ENCODE measurements at regions not wholly inside any gene's neighbourhood (a gene's known extent, or its start where the extent isn't known, plus 50 kb on each side); places are given as distances from the start of the nearest gene placed in this dataset.
A peak's percentile ranks its signal among the peaks of the same experiment; 100 is the strongest.
"Not testable (repeated sequence)": the region's sequence is repeated elsewhere in the genome, so short reads cannot be mapped to it uniquely, and the experiment has no call there.

- no peak overlapping the region for H3K4me3 Mint-ChIP-seq
Observed at GRCh38 chr13:30520571-30520970, 54.8 kb upstream of the HMGB1 start.

GRCh38 chr13:30523211-30523610 is 57.5 kb upstream of the HMGB1 start:
- H3K4me1 Mint-ChIP-seq (ENCODE audit: low read depth in 2 of 2), result no peaks in the 10 kb centered on the region
- H3K27me3 Mint-ChIP-seq, result peaks cover 0 to 6% of the 10 kb centered on the region in 2 donors
- H3K9me3 Mint-ChIP-seq, result no peaks in the 10 kb centered on the region
- no peak for DNase-seq
- ATAC-seq (replicated peaks), result no peak
- no peak overlapping the region for H3K27ac Mint-ChIP-seq
- H3K4me3 Mint-ChIP-seq, result no peak overlapping the region
- peaks cover 5% of the 10 kb centered on the region for H3K36me3 Mint-ChIP-seq (ENCODE audit: insufficient read depth)

More at GRCh38 chr13:30520571-30520970, 54.8 kb upstream of the HMGB1 start:
- Mint-ChIP-seq H3K27me3 (peaks cover 0 to 6% of the 10 kb centered on the region in 2 donors), H3K9me3 (no peaks in the 10 kb centered on the region), H3K36me3 (ENCODE audit: insufficient read depth) (peaks cover 5% of the 10 kb centered on the region), H3K27ac (no peak overlapping the region), H3K4me1 (ENCODE audit: low read depth in 2 of 2) (no peaks in the 10 kb centered on the region)
- ATAC-seq (replicated peaks) (no peak), DNase-seq (no peak)

- H3K27ac Mint-ChIP-seq, result not testable (repeated sequence)
Observed at GRCh38 chr13:30523817-30524216, 58.1 kb upstream of the HMGB1 start.

GRCh38 chr13:30525212-30525611 is 59.5 kb upstream of the HMGB1 start:
- H3K9me3 Mint-ChIP-seq; H3K36me3 Mint-ChIP-seq (ENCODE audit: insufficient read depth); H3K4me1 Mint-ChIP-seq (ENCODE audit: low read depth in 2 of 2); H3K27ac Mint-ChIP-seq; DNase-seq; ATAC-seq (replicated peaks); H3K4me3 Mint-ChIP-seq; H3K27me3 Mint-ChIP-seq: not testable (repeated sequence)

More at GRCh38 chr13:30523817-30524216, 58.1 kb upstream of the HMGB1 start:
- not testable (repeated sequence) for H3K36me3 Mint-ChIP-seq (ENCODE audit: insufficient read depth); ATAC-seq (replicated peaks); H3K4me1 Mint-ChIP-seq (ENCODE audit: low read depth in 2 of 2); DNase-seq; H3K9me3 Mint-ChIP-seq; H3K27me3 Mint-ChIP-seq; H3K4me3 Mint-ChIP-seq

- no peaks in the 10 kb centered on the region for H3K4me1 Mint-ChIP-seq (ENCODE audit: low read depth in 2 of 2)
- no peak overlapping the region for H3K4me3 Mint-ChIP-seq
- H3K36me3 Mint-ChIP-seq (ENCODE audit: insufficient read depth), result no peaks in the 10 kb centered on the region
- H3K9me3 Mint-ChIP-seq, result no peaks in the 10 kb centered on the region
- ATAC-seq (replicated peaks) (no peak), DNase-seq (no peak)
- no peaks in the 10 kb centered on the region for H3K27me3 Mint-ChIP-seq
- H3K27ac Mint-ChIP-seq, result no peak overlapping the region
Observed at GRCh38 chr13:30526612-30527495, 61.1 kb upstream of the HMGB1 start.

GRCh38 chr13:30529085-30529834 is 63.5 kb upstream of the HMGB1 start:
- no peak for DNase-seq

GRCh38 chr13:30535046-30535445 is 69.3 kb upstream of the HMGB1 start:
- ATAC-seq (replicated peaks) (no peak), DNase-seq (no peak)
- no peaks in the 10 kb centered on the region for H3K27me3 Mint-ChIP-seq
- H3K27ac Mint-ChIP-seq, result no peak overlapping the region
- no peaks in the 10 kb centered on the region for H3K36me3 Mint-ChIP-seq (ENCODE audit: insufficient read depth)
- H3K4me1 Mint-ChIP-seq (ENCODE audit: low read depth in 2 of 2), result peaks cover 0 to 2% of the 10 kb centered on the region in 2 donors
- no peak overlapping the region for H3K4me3 Mint-ChIP-seq
- H3K9me3 Mint-ChIP-seq, result no peaks in the 10 kb centered on the region

More at GRCh38 chr13:30529085-30529834, 63.5 kb upstream of the HMGB1 start:
- Mint-ChIP-seq H3K27ac (no peak overlapping the region), H3K27me3 (no peaks in the 10 kb centered on the region), H3K4me1 (ENCODE audit: low read depth in 2 of 2) (peaks cover 0 to 2% of the 10 kb centered on the region in 2 donors), H3K4me3 (no peak overlapping the region), H3K36me3 (ENCODE audit: insufficient read depth) (no peaks in the 10 kb centered on the region), H3K9me3 (no peaks in the 10 kb centered on the region)
- no peak for ATAC-seq (replicated peaks)

- Mint-ChIP-seq H3K27ac (no peak overlapping the region), H3K27me3 (peaks cover 0 to 13% of the 10 kb centered on the region in 2 donors), H3K4me1 (ENCODE audit: low read depth in 2 of 2) (no peaks in the 10 kb centered on the region), H3K4me3 (no peak overlapping the region), H3K36me3 (ENCODE audit: insufficient read depth) (peaks cover 3% of the 10 kb centered on the region), H3K9me3 (no peaks in the 10 kb centered on the region)
- DNase-seq (no peak), ATAC-seq (replicated peaks) (no peak)
Observed at GRCh38 chr13:30545320-30545719, 72.4 kb upstream of the USPL1 start.

- DNase-seq; H3K36me3 Mint-ChIP-seq (ENCODE audit: insufficient read depth); H3K4me3 Mint-ChIP-seq; H3K4me1 Mint-ChIP-seq (ENCODE audit: low read depth in 2 of 2); H3K27ac Mint-ChIP-seq; ATAC-seq (replicated peaks); H3K27me3 Mint-ChIP-seq; H3K9me3 Mint-ChIP-seq: not testable (repeated sequence)
Observed at GRCh38 chr13:30548046-30548445, 69.7 kb upstream of the USPL1 start.

- Mint-ChIP-seq H3K4me3 (no peak overlapping the region), H3K9me3 (no peaks in the 10 kb centered on the region), H3K4me1 (ENCODE audit: low read depth in 2 of 2) (no peaks in the 10 kb centered on the region), H3K27ac (no peak overlapping the region), H3K36me3 (ENCODE audit: insufficient read depth) (no peaks in the 10 kb centered on the region), H3K27me3 (no peaks in the 10 kb centered on the region)
- DNase-seq (no peak), ATAC-seq (replicated peaks) (peak; percentile 63)
Observed at GRCh38 chr13:30551189-30551588, 66.5 kb upstream of the USPL1 start.

GRCh38 chr13:30552567-30552966 is 65.2 kb upstream of the USPL1 start:
- Mint-ChIP-seq H3K9me3 (no peaks in the 10 kb centered on the region), H3K4me3 (no peak overlapping the region), H3K27ac (no peak overlapping the region), H3K36me3 (ENCODE audit: insufficient read depth) (no peaks in the 10 kb centered on the region), H3K4me1 (ENCODE audit: low read depth in 2 of 2) (no peaks in the 10 kb centered on the region), H3K27me3 (no peaks in the 10 kb centered on the region)
- DNase-seq, result no peak
- ATAC-seq (replicated peaks), result no peak

GRCh38 chr13:30559274-30559673 is 58.4 kb upstream of the USPL1 start:
- no peaks in the 10 kb centered on the region for H3K36me3 Mint-ChIP-seq (ENCODE audit: insufficient read depth)

GRCh38 chr13:30560212-30560611 is 57.5 kb upstream of the USPL1 start:
- no peak for ATAC-seq (replicated peaks)
- no peaks in the 10 kb centered on the region for H3K4me1 Mint-ChIP-seq (ENCODE audit: low read depth in 2 of 2)
- no peaks in the 10 kb centered on the region for H3K9me3 Mint-ChIP-seq
- no peaks in the 10 kb centered on the region for H3K36me3 Mint-ChIP-seq (ENCODE audit: insufficient read depth)
- no peak for DNase-seq
- H3K4me3 Mint-ChIP-seq, result no peak overlapping the region
- H3K27ac Mint-ChIP-seq, result no peak overlapping the region
- H3K27me3 Mint-ChIP-seq, result peaks cover 20 to 23% of the 10 kb centered on the region in 2 donors

More at GRCh38 chr13:30559274-30559673, 58.4 kb upstream of the USPL1 start:
- Mint-ChIP-seq H3K27ac (no peak overlapping the region), H3K4me1 (ENCODE audit: low read depth in 2 of 2) (no peaks in the 10 kb centered on the region), H3K9me3 (no peaks in the 10 kb centered on the region), H3K27me3 (peaks cover 20 to 23% of the 10 kb centered on the region in 2 donors), H3K4me3 (no peak overlapping the region)
- ATAC-seq (replicated peaks) (no peak), DNase-seq (no peak)

- peaks cover 20 to 23% of the 10 kb centered on the region in 2 donors for H3K27me3 Mint-ChIP-seq
- no peak overlapping the region for H3K27ac Mint-ChIP-seq
- no peak for DNase-seq
Observed at GRCh38 chr13:30561511-30561910, 56.2 kb upstream of the USPL1 start.

More at GRCh38 chr13:30561511-30561910, 56.2 kb upstream of the USPL1 start:
- Mint-ChIP-seq H3K9me3 (no peaks in the 10 kb centered on the region), H3K36me3 (ENCODE audit: insufficient read depth) (no peaks in the 10 kb centered on the region), H3K4me1 (ENCODE audit: low read depth in 2 of 2) (no peaks in the 10 kb centered on the region), H3K4me3 (no peak overlapping the region)
- ATAC-seq (replicated peaks), result no peak
